Astrocyte (in vitro differentiated cells and primary cell): ENCODE measurements at regions not wholly inside any gene's neighbourhood (a gene's known extent, or its start where the extent isn't known, plus 50 kb on each side); places are given as distances from the start of the nearest gene placed in this dataset.
A peak's percentile ranks its signal among the peaks of the same experiment; 100 is the strongest.
"Not testable (repeated sequence)": the region's sequence is repeated elsewhere in the genome, so short reads cannot be mapped to it uniquely, and the experiment has no call there.

Experiments used
- DNase-seq: peaks from one replicate; pipeline ENCODE4 v3.0.0-alpha.2; 2010; ENCODE audit warnings: low read depth
- FAIRE-seq: peaks from 2 replicates; lab custom pipeline; 2011; peaks lifted over from hg19 to GRCh38; lab: Jason Lieb, UNC
- H2AFZ ChIP-seq: 2 replicates; pipeline ENCODE4 v1.6.0; 2012; ENCODE audit warnings: low read depth, low read length, inconsistent platforms
- H3K27ac ChIP-seq: 2 replicates; pipeline ENCODE4 v1.5.1; 2011; ENCODE audit warnings: low read depth, low read length, inconsistent platforms
- H3K27me3 ChIP-seq: 2 replicates; pipeline ENCODE4 v1.6.0; 2011; ENCODE audit warnings: low read length, inconsistent platforms; ENCODE audit not compliant: insufficient read depth
- H3K36me3 ChIP-seq: 2 replicates; pipeline ENCODE4 v1.5.1; 2011; ENCODE audit warnings: low read length, inconsistent platforms; ENCODE audit not compliant: insufficient read depth
- H3K4me1 ChIP-seq: 2 replicates; pipeline ENCODE4 v1.5.1; 2011; ENCODE audit warnings: low read length, inconsistent platforms; ENCODE audit not compliant: insufficient read depth
- H3K4me2 ChIP-seq: 2 replicates; pipeline ENCODE4 v1.6.0; 2012; ENCODE audit warnings: low read length, inconsistent platforms
- H3K4me3 ChIP-seq: 2 replicates; pipeline ENCODE4 v1.5.1; 2011; ENCODE audit warnings: low read depth, mild to moderate bottlenecking, low read length, inconsistent platforms; ENCODE audit not compliant: insufficient read depth
- H3K79me2 ChIP-seq: 2 replicates; pipeline ENCODE4 v1.6.0; 2012; ENCODE audit warnings: mild to moderate bottlenecking, low read length, inconsistent platforms; ENCODE audit not compliant: insufficient read depth
- H3K9ac ChIP-seq: 2 replicates; pipeline ENCODE4 v1.6.0; 2012; ENCODE audit warnings: mild to moderate bottlenecking, low read length, inconsistent platforms
- H3K9me3 ChIP-seq: 2 replicates; pipeline ENCODE4 v1.5.1; 2012; ENCODE audit warnings: low read depth, mild to moderate bottlenecking, low read length, inconsistent platforms; ENCODE audit not compliant: insufficient read depth
- H4K20me1 ChIP-seq: 2 replicates; pipeline ENCODE4 v1.6.0; 2012; ENCODE audit warnings: low read length, inconsistent platforms; ENCODE audit not compliant: insufficient read depth
- H3K27ac Mint-ChIP-seq: one replicate; pipeline ENCODE4 v1.8.0; 2021; ENCODE audit warnings: mild to moderate bottlenecking, mixed read lengths; ENCODE audit not compliant: unreplicated experiment
- H3K27me3 Mint-ChIP-seq: one replicate; pipeline ENCODE4 v1.8.0; 2021; ENCODE audit warnings: low read depth, mixed read lengths; ENCODE audit not compliant: unreplicated experiment
- H3K36me3 Mint-ChIP-seq: one replicate; pipeline ENCODE4 v1.8.0; 2021; ENCODE audit warnings: low read depth, mixed read lengths; ENCODE audit not compliant: unreplicated experiment
- H3K4me1 Mint-ChIP-seq: one replicate; pipeline ENCODE4 v1.8.0; 2021; ENCODE audit warnings: low read depth, mixed read lengths; ENCODE audit not compliant: unreplicated experiment
- H3K4me3 Mint-ChIP-seq: one replicate; pipeline ENCODE4 v1.8.0; 2021; ENCODE audit warnings: mild to moderate bottlenecking, moderate library complexity, mixed read lengths; ENCODE audit not compliant: unreplicated experiment
- H3K9me3 Mint-ChIP-seq: one replicate; pipeline ENCODE4 v1.8.0; 2021; ENCODE audit warnings: mild to moderate bottlenecking, mixed read lengths; ENCODE audit not compliant: unreplicated experiment
- CTCF ChIP-seq: IDR thresholded peaks from 2 replicates; pipeline ENCODE4 v1.5.1; 2011; ENCODE audit warnings: low read depth, mild to moderate bottlenecking, inconsistent platforms, low read length, moderate library complexity; ENCODE audit not compliant: insufficient read depth
- EZH2 ChIP-seq: IDR thresholded peaks from 2 replicates; pipeline ENCODE4 v1.6.1; 2012; ENCODE audit warnings: mild to moderate bottlenecking, low read length, inconsistent platforms; ENCODE audit not compliant: insufficient read depth

- H3K27me3 Mint-ChIP-seq, H3K9me3 Mint-ChIP-seq, H3K27ac Mint-ChIP-seq, H3K9ac ChIP-seq, H3K36me3 ChIP-seq, H3K4me2 ChIP-seq, H3K27ac ChIP-seq, H3K9me3 ChIP-seq, DNase-seq, H3K4me3 ChIP-seq, FAIRE-seq, H2AFZ ChIP-seq, H4K20me1 ChIP-seq, H3K36me3 Mint-ChIP-seq, H3K4me3 Mint-ChIP-seq, H3K4me1 ChIP-seq, H3K79me2 ChIP-seq, H3K27me3 ChIP-seq, H3K4me1 Mint-ChIP-seq: not testable (repeated sequence)
These were observed 168.3 kb upstream of the TP53TG3D start for GRCh38 chr16:32084656-32085401.

- H3K4me3 ChIP-seq, H3K9me3 Mint-ChIP-seq, H2AFZ ChIP-seq, H3K36me3 ChIP-seq, H3K27me3 Mint-ChIP-seq, H3K4me1 ChIP-seq, H3K4me1 Mint-ChIP-seq, H3K9me3 ChIP-seq, H3K27ac ChIP-seq, H3K27me3 ChIP-seq, H3K27ac Mint-ChIP-seq, H4K20me1 ChIP-seq, H3K9ac ChIP-seq, DNase-seq, H3K4me2 ChIP-seq, H3K36me3 Mint-ChIP-seq, H3K4me3 Mint-ChIP-seq, FAIRE-seq, H3K79me2 ChIP-seq: not testable (repeated sequence)
These were observed 167.5 kb upstream of the TP53TG3D start for GRCh38 chr16:32085438-32086141.

- not testable (repeated sequence) for H3K36me3 Mint-ChIP-seq, H3K9ac ChIP-seq, H3K27me3 Mint-ChIP-seq, H3K4me1 ChIP-seq, DNase-seq, H3K27ac ChIP-seq, FAIRE-seq, H3K27ac Mint-ChIP-seq, H3K9me3 Mint-ChIP-seq, H3K9me3 ChIP-seq, H3K79me2 ChIP-seq, H3K4me1 Mint-ChIP-seq, H4K20me1 ChIP-seq, H3K4me3 Mint-ChIP-seq, H3K27me3 ChIP-seq, H3K4me3 ChIP-seq, H2AFZ ChIP-seq, H3K4me2 ChIP-seq, H3K36me3 ChIP-seq
These were observed 137.5 kb upstream of the TP53TG3D start for GRCh38 chr16:32115562-32115961.

DNA sequence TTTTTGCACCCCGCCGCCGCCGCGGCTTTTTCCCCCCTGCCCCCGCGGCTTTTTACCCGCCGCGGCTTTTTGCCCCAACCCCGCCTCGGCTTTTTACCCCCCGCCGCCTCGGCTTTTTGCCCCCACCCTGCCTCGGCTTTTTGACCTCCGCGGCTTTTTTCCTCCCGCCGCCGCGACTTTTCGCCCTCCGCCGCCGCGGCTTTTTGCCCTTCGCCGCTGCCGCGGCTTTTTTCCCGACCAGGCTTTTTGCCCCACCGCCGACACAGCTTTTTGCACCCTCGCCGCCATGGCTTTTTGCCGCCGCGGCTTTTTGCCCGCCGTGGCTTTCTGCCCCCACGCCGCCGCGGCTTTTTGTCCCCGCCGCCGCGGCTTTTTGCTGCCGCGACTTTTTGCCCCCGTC, 137.0 kb upstream of the TP53TG3D start:
- H3K9me3 Mint-ChIP-seq = no peaks in the 10 kb centered on the region
- Histone ChIP-seq H3K36me3 (no peaks in the 10 kb centered on the region), H3K4me1 (no peaks in the 10 kb centered on the region), H4K20me1 (no peaks in the 10 kb centered on the region), H3K9ac (no peak overlapping the region), H2AFZ (no peak overlapping the region), H3K27me3 (no peaks in the 10 kb centered on the region), H3K27ac (no peak overlapping the region), H3K9me3 (no peaks in the 10 kb centered on the region), H3K79me2 (no peaks in the 10 kb centered on the region), H3K4me2 (peak overlapping the region; percentile 64), H3K4me3 (no peak overlapping the region)
- no peaks in the 10 kb centered on the region for H3K36me3 Mint-ChIP-seq
- no peaks in the 10 kb centered on the region for H3K4me1 Mint-ChIP-seq
- FAIRE-seq (no peak), DNase-seq (no peak)
- H3K27me3 Mint-ChIP-seq = no peaks in the 10 kb centered on the region
- H3K4me3 Mint-ChIP-seq = no peak overlapping the region
- TF ChIP-seq EZH2 (no peak), CTCF (no peak)
- H3K27ac Mint-ChIP-seq = no peak overlapping the region

- H3K4me1 Mint-ChIP-seq, H3K9me3 ChIP-seq, H3K27ac Mint-ChIP-seq, H3K36me3 Mint-ChIP-seq, H3K9ac ChIP-seq, H3K9me3 Mint-ChIP-seq, H3K4me3 Mint-ChIP-seq, H3K27ac ChIP-seq, H3K27me3 Mint-ChIP-seq, H3K4me1 ChIP-seq, H3K79me2 ChIP-seq, H3K4me3 ChIP-seq, H3K27me3 ChIP-seq, H4K20me1 ChIP-seq, H3K36me3 ChIP-seq, FAIRE-seq, DNase-seq, H2AFZ ChIP-seq: not testable (repeated sequence)
- H3K4me2 ChIP-seq = peak overlapping the region; percentile 64
These were observed 136.6 kb upstream of the TP53TG3D start for GRCh38 chr16:32116533-32116932.
